ENCODE measurements at regions not wholly inside any gene's neighbourhood (a gene's known extent, or its start where the extent isn't known, plus 50 kb on each side); places are given as distances from the start of the nearest gene placed in this dataset.

DNA sequence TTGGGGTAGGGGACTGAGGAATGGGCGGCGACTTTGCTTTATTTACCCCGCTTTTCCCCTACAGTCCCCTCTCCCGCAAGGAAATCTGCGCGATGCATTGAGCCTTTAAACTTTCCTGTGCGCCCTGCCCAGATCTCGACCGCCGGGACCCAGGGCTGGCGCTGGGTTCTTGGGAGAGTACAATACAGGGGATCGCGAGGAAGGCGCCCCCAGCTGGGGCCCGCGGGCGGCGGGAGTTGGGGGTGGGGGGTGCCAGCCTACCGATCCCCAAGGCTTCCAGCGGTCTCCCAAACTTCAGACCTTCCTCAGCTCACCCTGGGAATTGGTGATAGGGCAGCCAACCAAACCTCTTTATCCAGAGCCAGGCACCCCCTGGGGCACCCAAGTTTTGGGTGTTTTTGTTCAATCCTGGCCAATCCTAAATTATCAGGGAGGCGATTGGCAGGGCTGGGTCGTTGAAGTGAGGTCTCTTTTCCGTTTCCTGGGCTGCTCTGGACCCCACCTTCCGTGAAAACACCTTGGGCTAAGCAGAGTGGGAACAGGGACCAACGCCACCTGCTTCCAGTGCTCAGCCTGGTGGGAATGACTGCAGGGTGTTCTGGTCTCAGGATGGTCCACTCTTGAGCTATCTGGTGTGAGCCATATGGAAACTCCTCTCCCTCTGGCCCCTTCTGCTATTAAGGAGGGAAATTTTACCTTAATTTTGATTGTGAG is 51.4 kb upstream of the DAB2IP start:
- DNase-seq (ENCODE audit: low read depth in 2 of 2) = no peak

DNA sequence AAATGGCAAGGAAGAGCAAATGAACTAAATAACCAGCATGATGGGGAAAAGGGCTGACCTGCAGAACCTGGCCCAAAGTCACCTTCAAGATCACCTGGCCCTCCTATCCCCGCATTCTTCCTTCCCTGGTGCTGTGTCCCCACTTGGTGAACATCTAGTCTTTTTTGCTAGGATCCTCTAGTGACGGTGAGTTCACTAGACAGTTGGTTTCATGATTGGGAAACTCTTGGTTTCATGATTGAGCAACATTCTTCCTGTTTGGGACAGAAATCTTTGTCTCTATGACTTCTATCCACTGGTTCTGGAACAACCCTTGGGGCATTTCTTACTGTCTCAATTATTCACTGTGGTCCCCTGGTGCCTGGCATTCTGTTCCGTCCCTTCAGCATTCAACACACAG is 50.2 kb upstream of the DAB2IP start:
- DNase-seq (ENCODE audit: low read depth in 2 of 2) = no peak

Data from activated CD4-positive, alpha-beta T cell treated with anti-CD3 and anti-CD28 coated beads for 24 hours (primary cell).